ENCODE measurements at regions not wholly inside any gene's neighbourhood (a gene's known extent, or its start where the extent isn't known, plus 50 kb on each side); places are given as distances from the start of the nearest gene placed in this dataset.

GRCh38 chr6:103140308-103141027 is 1719.3 kb downstream of the HACE1 start:
- H3K4me3 ChIP-seq (ENCODE audit: low read depth, low read length): no peak overlapping the region
- no peak for TF ChIP-seq CTCF (IDR thresholded peaks at IDR 0.05; ENCODE audit: low read depth, low read length)

GRCh38 chr6:103139377-103139776 is 1720.3 kb downstream of the HACE1 start:
- no peak for TF ChIP-seq CTCF (IDR thresholded peaks at IDR 0.05; ENCODE audit: low read depth, low read length)
- H3K4me3 ChIP-seq (ENCODE audit: low read depth, low read length): no peak overlapping the region

- no peak for TF ChIP-seq CTCF (IDR thresholded peaks at IDR 0.05; ENCODE audit: low read depth, low read length)
- no peak overlapping the region for H3K4me3 ChIP-seq (ENCODE audit: low read depth, low read length)
Measured at GRCh38 chr6:103124471-103124870, 1731.0 kb downstream of the GRIK2 start.

- H3K4me3 ChIP-seq (ENCODE audit: low read depth, low read length): no peak overlapping the region
- TF ChIP-seq CTCF (IDR thresholded peaks at IDR 0.05; ENCODE audit: low read depth, low read length): 0 out of 2 replicates have a peak, but pooled peaks have one; percentile 13
Measured at GRCh38 chr6:103122766-103123601, 1729.5 kb downstream of the GRIK2 start.

GRCh38 chr6:103119056-103119455 is 1725.5 kb downstream of the GRIK2 start:
- TF ChIP-seq CTCF (IDR thresholded peaks at IDR 0.05; ENCODE audit: low read depth, low read length): no peak
- H3K4me3 ChIP-seq (ENCODE audit: low read depth, low read length): no peak overlapping the region

GRCh38 chr6:103114582-103114981 is 1721.1 kb downstream of the GRIK2 start:
- no peak for TF ChIP-seq CTCF (IDR thresholded peaks at IDR 0.05; ENCODE audit: low read depth, low read length)
- H3K4me3 ChIP-seq (ENCODE audit: low read depth, low read length): no peak overlapping the region

GRCh38 chr6:103113416-103113815 is 1719.9 kb downstream of the GRIK2 start:
- no peak overlapping the region for H3K4me3 ChIP-seq (ENCODE audit: low read depth, low read length)
- no peak for TF ChIP-seq CTCF (IDR thresholded peaks at IDR 0.05; ENCODE audit: low read depth, low read length)
